HuH-7.5 (cell line): ENCODE measurements at regions not wholly inside any gene's neighbourhood (a gene's known extent, or its start where the extent isn't known, plus 50 kb on each side); places are given as distances from the start of the nearest gene placed in this dataset.
"Not testable (repeated sequence)": the region's sequence is repeated elsewhere in the genome, so short reads cannot be mapped to it uniquely, and the experiment has no call there.

Experiments
- DNase-seq: peaks from one replicate; pipeline ENCODE4 v3.0.0; 2011; ENCODE audit warnings: low spot score

- DNase-seq = no peak
These were observed 408.3 kb upstream of the RGMB start for GRCh38 chr5:98365126-98365525.

GRCh38 chr5:98368141-98368540 is 405.3 kb upstream of the RGMB start:
- no peak for DNase-seq

GRCh38 chr5:98372351-98372750 is 401.1 kb upstream of the RGMB start:
- no peak for DNase-seq

GRCh38 chr5:98391921-98392625 is 381.4 kb upstream of the RGMB start:
- DNase-seq = no peak

- not testable (repeated sequence) for DNase-seq
These were observed 380.3 kb upstream of the RGMB start for GRCh38 chr5:98393205-98393604.

- no peak for DNase-seq
These were observed 376.4 kb upstream of the RGMB start for GRCh38 chr5:98397081-98397480.

- DNase-seq = no peak
These were observed 375.0 kb upstream of the RGMB start for GRCh38 chr5:98398465-98398864.

- DNase-seq = no peak
These were observed 371.8 kb upstream of the RGMB start for GRCh38 chr5:98401656-98402055.

GRCh38 chr5:98402130-98402529 is 371.3 kb upstream of the RGMB start:
- no peak for DNase-seq

GRCh38 chr5:98403131-98403530 is 370.3 kb upstream of the RGMB start:
- no peak for DNase-seq

GRCh38 chr5:98414938-98415337 is 358.5 kb upstream of the RGMB start:
- no peak for DNase-seq

- no peak for DNase-seq
These were observed 357.8 kb upstream of the RGMB start for GRCh38 chr5:98415663-98416062.

GRCh38 chr5:98416541-98416940 is 356.9 kb upstream of the RGMB start:
- no peak for DNase-seq

GRCh38 chr5:98419825-98420224 is 353.6 kb upstream of the RGMB start:
- DNase-seq = no peak

GRCh38 chr5:98424681-98425450 is 348.6 kb upstream of the RGMB start:
- DNase-seq = no peak

GRCh38 chr5:98425640-98426039 is 347.8 kb upstream of the RGMB start:
- no peak for DNase-seq

GRCh38 chr5:98428806-98429205 is 344.7 kb upstream of the RGMB start:
- DNase-seq = no peak

- no peak for DNase-seq
These were observed 341.1 kb upstream of the RGMB start for GRCh38 chr5:98432378-98432777.

- DNase-seq = no peak
These were observed 340.4 kb upstream of the RGMB start for GRCh38 chr5:98433022-98433421.

- DNase-seq = no peak
These were observed 339.8 kb upstream of the RGMB start for GRCh38 chr5:98433673-98434072.

GRCh38 chr5:98436667-98437066 is 336.8 kb upstream of the RGMB start:
- DNase-seq = no peak

- no peak for DNase-seq
These were observed 331.0 kb upstream of the RGMB start for GRCh38 chr5:98442448-98442847.

- no peak for DNase-seq
These were observed 329.6 kb upstream of the RGMB start for GRCh38 chr5:98443881-98444280.

- no peak for DNase-seq
These were observed 320.2 kb upstream of the RGMB start for GRCh38 chr5:98453296-98453695.
